Gastroesophageal sphincter (tissue), 4 donors: ENCODE measurements at regions not wholly inside any gene's neighbourhood (a gene's known extent, or its start where the extent isn't known, plus 50 kb on each side); places are given as distances from the start of the nearest gene placed in this dataset.

ENCODE experiments used
- ATAC-seq: fragments of 150-250 bp; one replicate; pipeline ENCODE4 v1.9.1; 2016; ENCODE audit warnings: mild to moderate bottlenecking, moderate library complexity
- H3K27ac ChIP-seq, 4 donors: fragments of 200-600 bp; sonication (generic) in 3 of 4; 1 replicate in 3 of 4; 2 replicates in 1 of 4; pipeline ENCODE4 v1.5.1; 2016 to 2019
- H3K27me3 ChIP-seq: fragments of 200-600 bp; sonication (generic); one replicate; pipeline ENCODE4 v1.5.1; 2019
- H3K36me3 ChIP-seq, 2 donors: fragments of 200-600 bp; sonication (generic); one replicate each; pipeline ENCODE4 v1.5.1; 2019; ENCODE audit warnings: control low read depth in 1 of 2
- H3K4me1 ChIP-seq, 3 donors: fragments of 200-600 bp; sonication (generic); 1 replicate in 2 of 3; 2 replicates in 1 of 3; pipeline ENCODE4 v1.5.1; 2016 to 2019; ENCODE audit warnings: control low read depth in 2 of 3
- H3K4me3 ChIP-seq, 2 donors: fragments of 200-600 bp; sonication (generic); one replicate each; pipeline ENCODE4 v1.5.1; 2019; ENCODE audit warnings: mild to moderate bottlenecking in 1 of 2, moderate library complexity in 1 of 2
- H3K9me3 ChIP-seq, 3 donors: fragments of 200-600 bp; sonication (generic); one replicate each; pipeline ENCODE4 v1.5.1; 2017 to 2019; ENCODE audit warnings: control low read depth in 2 of 3
- CTCF ChIP-seq, 4 experiments: fragments of 200-600 bp in 2 of 4; fragments of 450-650 bp in 2 of 4; sonication (generic) in 1 of 4; IDR thresholded peaks; one replicate each; pipeline ENCODE4 v1.5.1; 2017 to 2019; ENCODE audit warnings: antibody characterized with exemption in 4 of 4, mild to moderate bottlenecking in 2 of 4, moderate library complexity in 2 of 4
- EP300 ChIP-seq: sonication (generic); formaldehyde crosslinking; IDR thresholded peaks from one replicate; pipeline ENCODE4 v1.6.1; 2017; ENCODE audit warnings: antibody characterized with exemption, mild to moderate bottlenecking
- POLR2A ChIP-seq, 2 donors: fragments of 450-650 bp; IDR thresholded peaks; one replicate each; pipeline ENCODE4 v1.6.1; 2017; ENCODE audit warnings: antibody characterized with exemption in 2 of 2, mild to moderate bottlenecking in 2 of 2, moderate library complexity in 1 of 2
- POLR2AphosphoS5 ChIP-seq: sonication (generic); formaldehyde crosslinking; IDR thresholded peaks from one replicate; pipeline ENCODE4 v1.6.1; 2017; ENCODE audit warnings: antibody characterized with exemption
- WGBS, 2 donors: methylation state at CpG; one replicate each; pipeline ENCODE4 v1.1.5; 2018; ENCODE audit warnings: low coverage in 1 of 2; 5-methylcytosine and 5-hydroxymethylcytosine counted together

DNA sequence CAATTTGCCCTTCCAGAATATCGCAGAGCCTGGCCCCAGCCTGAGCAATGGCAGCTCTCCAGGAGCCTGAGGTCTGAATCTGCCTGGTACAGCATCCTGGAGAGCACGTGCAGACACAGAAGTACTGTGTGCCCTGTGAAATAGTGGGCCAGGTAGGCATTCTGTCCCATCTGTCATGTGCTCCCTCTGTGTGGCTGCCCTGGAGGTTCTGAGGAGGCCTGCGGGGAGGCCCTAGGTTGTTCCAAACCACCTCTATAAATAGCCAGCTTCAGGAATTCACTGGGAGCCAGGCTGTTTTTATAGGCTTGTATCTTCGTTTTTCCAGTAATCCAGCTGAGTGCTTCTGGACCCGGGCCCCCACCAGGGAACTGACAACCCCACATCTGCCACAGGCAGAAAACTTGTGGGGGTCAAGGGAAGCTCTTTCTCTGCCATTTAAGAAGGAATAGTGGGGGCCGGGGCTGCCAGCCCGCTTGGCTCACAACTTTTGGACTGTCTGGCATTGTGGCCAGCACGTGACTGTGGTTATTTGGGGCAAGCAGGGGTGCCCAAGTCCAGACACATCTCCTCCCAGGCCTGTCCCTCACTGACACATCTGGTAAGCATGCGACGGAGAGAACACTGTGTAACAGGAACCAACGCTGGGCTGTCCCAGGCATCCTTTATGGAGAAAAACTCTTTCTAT is 356.3 kb upstream of the TNRC6C start:
- 24 to 33% methylated on average over 3 of the region's 11 CpGs for WGBS, 2 donors
- Histone ChIP-seq H3K27me3 (no peaks in the 10 kb centered on the region), H3K4me1 (peaks cover 8 to 41% (median 21%) of the 10 kb centered on the region in 3 donors), H3K27ac (peak overlapping the region; percentile 77 to 92 (median 92)), H3K9me3 (no peaks in the 10 kb centered on the region), H3K4me3 (no peak overlapping the region), H3K36me3 (no peaks in the 10 kb centered on the region)
- ATAC-seq, result peak; percentile 95
- TF ChIP-seq POLR2A (IDR thresholded peaks at IDR 0.05) (no peak), POLR2AphosphoS5 (peak; percentile 97), EP300 (no peak), CTCF (IDR thresholded peaks at IDR 0.05) (peak in 1 of 4 experiments; percentile 18)

DNA sequence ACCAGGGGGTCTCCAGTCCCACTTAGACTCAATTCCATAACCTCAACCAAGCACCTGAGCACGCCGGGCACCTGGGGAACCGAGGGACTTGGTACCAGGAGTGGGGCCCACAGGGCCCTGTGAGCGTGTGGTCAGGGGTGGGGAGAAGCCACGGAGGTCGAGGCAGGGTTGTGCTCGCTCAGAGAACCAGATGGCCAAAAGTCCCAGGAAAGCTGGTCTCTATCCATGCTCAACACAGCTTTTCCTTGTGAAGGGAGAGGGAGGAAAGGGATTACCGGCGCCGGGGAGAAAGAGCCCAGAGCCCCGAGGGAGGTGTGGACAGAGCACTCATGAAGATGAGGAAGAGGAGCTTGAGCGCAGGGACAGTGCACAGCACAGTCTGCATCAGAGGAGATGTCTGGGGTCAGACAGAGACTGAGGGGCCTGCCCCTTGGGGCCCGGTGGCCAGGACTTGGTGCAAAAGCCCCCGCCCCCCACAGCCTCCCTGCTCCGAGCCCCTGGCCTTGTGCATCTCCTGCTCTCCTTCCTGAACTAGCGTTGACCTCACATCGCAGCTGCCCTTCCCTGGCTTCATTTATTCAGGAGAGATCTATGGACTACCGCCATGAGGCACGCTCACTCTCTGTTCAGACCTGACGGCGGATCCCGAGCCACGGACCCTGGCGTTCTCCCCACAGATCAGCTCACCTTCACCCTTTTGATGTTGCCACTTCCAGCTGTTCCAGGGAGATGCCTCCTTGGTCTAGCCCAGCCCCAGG is 355.4 kb upstream of the TNRC6C start:
- TF ChIP-seq EP300, result no peak
- no peak for TF ChIP-seq POLR2AphosphoS5
- H3K27me3 ChIP-seq, result no peaks in the 10 kb centered on the region
- ATAC-seq, result peak; percentile 1
- 78 to 96% methylated on average over 4 to 8 of the region's 24 CpGs for WGBS, 2 donors
- peaks cover 8 to 41% (median 21%) of the 10 kb centered on the region in 3 donors for H3K4me1 ChIP-seq
- H3K4me3 ChIP-seq, result no peak overlapping the region
- H3K36me3 ChIP-seq, result no peaks in the 10 kb centered on the region
- H3K9me3 ChIP-seq, result no peaks in the 10 kb centered on the region
- peak overlapping the region; percentile 77 to 92 (median 92) for H3K27ac ChIP-seq

DNA sequence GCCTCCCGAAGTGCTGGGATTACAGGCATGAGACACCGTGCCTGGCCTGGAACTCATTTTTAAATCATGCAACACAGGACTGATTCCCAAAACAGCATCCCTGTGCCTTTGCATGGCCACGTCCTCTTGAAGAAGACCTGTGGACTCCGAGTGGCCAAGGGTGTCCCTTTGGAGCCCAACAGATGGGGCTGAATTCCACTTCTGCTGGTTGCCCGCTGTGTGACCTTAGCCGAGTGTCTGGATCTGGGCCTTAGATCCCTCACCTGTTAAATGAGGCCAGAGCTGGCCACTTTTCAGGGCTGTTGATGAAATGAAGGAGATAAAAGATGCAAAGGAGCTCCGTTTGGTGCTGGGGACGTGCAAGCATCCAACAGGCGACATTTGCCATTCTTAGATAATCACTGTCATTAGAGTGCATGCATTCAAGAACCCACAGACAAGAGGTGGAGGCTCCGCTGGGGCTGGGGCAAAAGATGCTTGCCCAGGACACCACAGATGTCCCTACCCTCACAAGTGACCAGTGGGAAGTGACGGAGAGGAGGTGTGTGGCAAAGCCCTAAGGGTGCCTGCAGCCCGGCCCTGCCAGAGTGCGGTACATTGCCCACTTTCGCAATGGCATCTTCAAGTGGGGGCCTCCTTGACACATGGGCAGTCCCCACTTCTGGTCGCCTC is 354.1 kb upstream of the TNRC6C start:
- TF ChIP-seq CTCF (IDR thresholded peaks at IDR 0.05) (no peak), POLR2AphosphoS5 (no peak), POLR2A (IDR thresholded peaks at IDR 0.05) (no peak), EP300 (no peak)
- ATAC-seq, result no peak
- H3K4me3 ChIP-seq, result no peak overlapping the region
- WGBS, 2 donors, result 73 to 92% methylated on average over 3 to 4 of the region's 15 CpGs
- peak overlapping the region in 2 of 4 donors; percentile 92 for H3K27ac ChIP-seq
- no peaks in the 10 kb centered on the region for H3K27me3 ChIP-seq
- H3K36me3 ChIP-seq, result no peaks in the 10 kb centered on the region
- H3K4me1 ChIP-seq, result peaks cover 8 to 42% (median 21%) of the 10 kb centered on the region in 3 donors
- H3K9me3 ChIP-seq, result no peaks in the 10 kb centered on the region

- TF ChIP-seq CTCF (IDR thresholded peaks at IDR 0.05), result no peak
- no peak for TF ChIP-seq POLR2AphosphoS5
- no peak for TF ChIP-seq EP300
- no peak for TF ChIP-seq POLR2A (IDR thresholded peaks at IDR 0.05)
- no peaks in the 10 kb centered on the region for H3K27me3 ChIP-seq
- H3K27ac ChIP-seq, result peak overlapping the region in 2 of 4 donors; percentile 92
- no peaks in the 10 kb centered on the region for H3K36me3 ChIP-seq
- H3K4me3 ChIP-seq, result no peak overlapping the region
- no peak for ATAC-seq
- H3K4me1 ChIP-seq, result peaks cover 8 to 47% (median 21%) of the 10 kb centered on the region in 3 donors
- no peaks in the 10 kb centered on the region for H3K9me3 ChIP-seq
- WGBS, 2 donors, result 95 to 100% methylated on average over 2 to 3 of the region's 3 CpGs
These were observed 353.6 kb upstream of the TNRC6C start for GRCh38 chr17:77604973-77605313.

DNA sequence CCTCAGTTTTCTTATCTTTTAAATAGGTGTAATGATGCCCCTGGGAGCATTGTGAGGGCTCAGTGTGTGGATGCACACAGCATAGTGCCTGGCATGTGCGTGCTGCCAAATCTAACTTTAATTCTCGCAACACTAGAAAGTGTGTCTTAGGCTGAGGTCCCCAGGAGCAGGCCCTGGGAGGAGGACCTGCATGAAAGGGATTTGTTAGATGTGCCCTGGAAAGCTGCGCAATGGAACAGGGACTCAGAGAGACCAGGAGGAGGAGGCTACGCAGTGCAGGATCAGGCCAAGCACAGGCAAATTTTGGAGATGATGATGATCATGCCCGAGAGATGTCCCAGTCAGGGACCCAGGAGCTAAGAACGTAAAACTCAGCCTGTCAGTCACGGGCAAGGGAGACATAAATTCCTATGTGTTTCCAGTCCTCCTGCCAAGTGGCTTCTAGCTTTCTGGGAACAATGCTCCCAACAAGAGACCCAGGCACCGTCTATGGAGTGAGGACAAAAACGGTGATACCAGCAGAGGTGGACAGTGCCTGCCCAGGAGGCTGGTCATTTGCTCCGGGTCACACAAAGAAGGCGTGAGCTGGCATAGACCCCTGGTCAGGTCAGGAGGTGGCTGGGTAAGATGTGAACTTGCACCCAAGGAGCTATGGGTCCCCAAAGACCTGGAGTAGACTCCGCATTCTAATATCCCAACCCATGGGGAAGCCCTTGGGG is 352.2 kb upstream of the TNRC6C start:
- Histone ChIP-seq H3K4me1 (peaks cover 8 to 51% (median 21%) of the 10 kb centered on the region in 3 donors), H3K27ac (no peak overlapping the region)
- no peak for ATAC-seq

More for the DNA sequence above, 352.2 kb upstream of the TNRC6C start:
- TF ChIP-seq POLR2AphosphoS5 (no peak), POLR2A (IDR thresholded peaks at IDR 0.05) (no peak), EP300 (no peak), CTCF (IDR thresholded peaks at IDR 0.05) (no peak)
- no peaks in the 10 kb centered on the region for H3K27me3 ChIP-seq
- no peak overlapping the region for H3K4me3 ChIP-seq
- no peaks in the 10 kb centered on the region for H3K9me3 ChIP-seq
- no peaks in the 10 kb centered on the region for H3K36me3 ChIP-seq
- WGBS, 2 donors, result 87 to 88% methylated on average over 4 to 6 of the region's 12 CpGs
